Testis (tissue), 2 donors: ENCODE measurements at regions not wholly inside any gene's neighbourhood (a gene's known extent, or its start where the extent isn't known, plus 50 kb on each side); places are given as distances from the start of the nearest gene placed in this dataset.
"Not testable (repeated sequence)": the region's sequence is repeated elsewhere in the genome, so short reads cannot be mapped to it uniquely, and the experiment has no call there.

ENCODE experiments used
- DNase-seq: peaks from one replicate; pipeline ENCODE4 v3.0.0-alpha.2; 2019
- H3K27ac ChIP-seq, 2 donors: fragments of 200-600 bp; sonication (generic); one replicate each; pipeline ENCODE4 v1.5.1; 2019
- H3K27me3 ChIP-seq: fragments of 200-600 bp; sonication (generic); one replicate; pipeline ENCODE4 v1.5.1; 2019
- H3K36me3 ChIP-seq: fragments of 200-600 bp; sonication (generic); one replicate; pipeline ENCODE4 v1.5.1; 2017; ENCODE audit warnings: low read depth; ENCODE audit errors: missing control alignments
- H3K4me1 ChIP-seq: fragments of 200-600 bp; sonication (generic); one replicate; pipeline ENCODE4 v1.5.1; 2019
- H3K4me3 ChIP-seq, 2 donors: fragments of 200-600 bp; sonication (generic); one replicate each; pipeline ENCODE4 v1.5.1; 2017 to 2019
- H3K9me3 ChIP-seq: fragments of 200-600 bp; sonication (generic); one replicate; pipeline ENCODE4 v1.5.1; 2017
- POLR2A ChIP-seq: fragments of 450-650 bp; IDR thresholded peaks from one replicate; pipeline ENCODE4 v1.6.1; 2017; ENCODE audit warnings: antibody characterized with exemption, mild to moderate bottlenecking, moderate library complexity
- WGBS, 2 donors: methylation state at CpG; one replicate each; pipeline ENCODE4 v1.1.5; 2018; 5-methylcytosine and 5-hydroxymethylcytosine counted together
- intact Hi-C: fragments of 100-400 bp; cut with DNase I; formaldehyde crosslinking; loops from one replicate; pipeline ENCODE4 v1.15.1; 2023; ENCODE audit warnings: low total_unique reads
- TF ChIP-seq, protein P1 (sequence below), 3 experiments: fragments of 450-650 bp in 2 of 3; fragments of 200-600 bp in 1 of 3; sonication (generic) in 1 of 3; IDR thresholded peaks; one replicate each; pipeline ENCODE4 v1.5.1; 2016 to 2019; ENCODE audit warnings: antibody characterized with exemption in 3 of 3, mild to moderate bottlenecking in 2 of 3, moderate library complexity in 1 of 3

DNA sequence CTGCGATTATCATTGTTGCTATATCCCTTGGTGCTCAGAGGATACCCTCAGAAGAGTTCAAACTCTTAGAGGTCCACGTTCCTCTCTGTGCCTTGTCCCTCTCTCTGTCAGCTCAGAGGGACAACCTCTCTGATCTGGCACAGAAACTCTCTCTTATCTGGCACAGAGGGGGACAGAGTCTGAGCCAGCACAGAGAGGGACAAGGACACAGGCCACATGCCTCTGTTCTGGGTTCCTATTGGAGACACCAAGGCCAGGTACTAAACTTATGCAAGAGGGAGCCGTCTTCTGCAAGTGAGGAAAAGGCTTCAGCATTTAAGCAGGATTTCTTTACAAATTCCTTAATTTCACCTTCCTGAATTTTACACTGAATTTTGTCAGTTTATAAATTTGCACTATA, 565.2 kb downstream of the TOX3 start:
- Histone ChIP-seq H3K27ac (no peak overlapping the region), H3K4me3 (no peak overlapping the region), H3K27me3 (no peaks in the 10 kb centered on the region), H3K4me1 (no peaks in the 10 kb centered on the region), H3K36me3 (no peaks in the 10 kb centered on the region), H3K9me3 (no peaks in the 10 kb centered on the region)
- DNase-seq = no peak
- TF ChIP-seq, protein P1, sequence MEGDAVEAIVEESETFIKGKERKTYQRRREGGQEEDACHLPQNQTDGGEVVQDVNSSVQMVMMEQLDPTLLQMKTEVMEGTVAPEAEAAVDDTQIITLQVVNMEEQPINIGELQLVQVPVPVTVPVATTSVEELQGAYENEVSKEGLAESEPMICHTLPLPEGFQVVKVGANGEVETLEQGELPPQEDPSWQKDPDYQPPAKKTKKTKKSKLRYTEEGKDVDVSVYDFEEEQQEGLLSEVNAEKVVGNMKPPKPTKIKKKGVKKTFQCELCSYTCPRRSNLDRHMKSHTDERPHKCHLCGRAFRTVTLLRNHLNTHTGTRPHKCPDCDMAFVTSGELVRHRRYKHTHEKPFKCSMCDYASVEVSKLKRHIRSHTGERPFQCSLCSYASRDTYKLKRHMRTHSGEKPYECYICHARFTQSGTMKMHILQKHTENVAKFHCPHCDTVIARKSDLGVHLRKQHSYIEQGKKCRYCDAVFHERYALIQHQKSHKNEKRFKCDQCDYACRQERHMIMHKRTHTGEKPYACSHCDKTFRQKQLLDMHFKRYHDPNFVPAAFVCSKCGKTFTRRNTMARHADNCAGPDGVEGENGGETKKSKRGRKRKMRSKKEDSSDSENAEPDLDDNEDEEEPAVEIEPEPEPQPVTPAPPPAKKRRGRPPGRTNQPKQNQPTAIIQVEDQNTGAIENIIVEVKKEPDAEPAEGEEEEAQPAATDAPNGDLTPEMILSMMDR (IDR thresholded peaks at IDR 0.05) = no peak
- no peak for TF ChIP-seq POLR2A
- WGBS, 2 donors = 55 to 79% methylated on average over 3 of the region's 3 CpGs
- intact Hi-C loops = no loop called here

GRCh38 chr16:51977506-51977905, 569.4 kb downstream of the TOX3 start:
- not testable (repeated sequence) for H3K27ac ChIP-seq, DNase-seq, H3K4me3 ChIP-seq, H3K36me3 ChIP-seq, H3K27me3 ChIP-seq, H3K4me1 ChIP-seq, H3K9me3 ChIP-seq
- 93 to 97% methylated on average over 2 of the region's 2 CpGs for WGBS, 2 donors
- intact Hi-C loops = loop anchor here (10.0 kb wide), 1 partner anchor 573 kb away; no protein-coding TSS in a partner anchor

- intact Hi-C loops = loop anchor here (10.0 kb wide), 1 partner anchor 566 kb away; no protein-coding TSS in a partner anchor
- H3K4me1 ChIP-seq = no peaks in the 10 kb centered on the region
- 34 to 41% methylated on average over 4 of the region's 4 CpGs for WGBS, 2 donors
- H3K27ac ChIP-seq = no peak overlapping the region
- DNase-seq = peak; percentile 31
- no peaks in the 10 kb centered on the region for H3K36me3 ChIP-seq
- H3K4me3 ChIP-seq = no peak overlapping the region
- H3K27me3 ChIP-seq = no peaks in the 10 kb centered on the region
- TF ChIP-seq POLR2A = no peak
- TF ChIP-seq, protein P1 (IDR thresholded peaks at IDR 0.05) = peak in 1 of 3 experiments; percentile 31
- H3K9me3 ChIP-seq = no peaks in the 10 kb centered on the region
These were observed 575.8 kb downstream of the TOX3 start for GRCh38 chr16:51971184-51971583.

DNA sequence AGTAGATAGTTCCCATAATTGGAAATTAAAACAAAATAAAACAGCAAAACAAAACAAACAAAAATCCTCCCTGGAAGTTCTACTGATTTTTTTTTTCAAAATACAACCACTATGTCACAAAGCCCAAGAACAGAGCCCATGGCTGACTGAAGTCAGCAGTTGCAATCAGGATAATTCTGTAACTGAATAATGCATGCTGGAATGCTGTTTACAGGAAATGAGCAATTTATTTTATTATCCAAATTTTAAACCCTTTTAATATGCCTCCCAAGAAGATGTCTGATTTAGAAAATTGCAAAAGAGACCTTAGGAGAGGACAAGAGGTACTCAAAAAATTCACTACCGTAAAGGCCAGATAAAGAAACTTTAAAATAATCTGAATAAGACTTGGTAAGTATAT, 578.2 kb downstream of the TOX3 start:
- WGBS, 2 donors = 44 to 55% methylated on average over 1 of the region's 1 CpG

DNA sequence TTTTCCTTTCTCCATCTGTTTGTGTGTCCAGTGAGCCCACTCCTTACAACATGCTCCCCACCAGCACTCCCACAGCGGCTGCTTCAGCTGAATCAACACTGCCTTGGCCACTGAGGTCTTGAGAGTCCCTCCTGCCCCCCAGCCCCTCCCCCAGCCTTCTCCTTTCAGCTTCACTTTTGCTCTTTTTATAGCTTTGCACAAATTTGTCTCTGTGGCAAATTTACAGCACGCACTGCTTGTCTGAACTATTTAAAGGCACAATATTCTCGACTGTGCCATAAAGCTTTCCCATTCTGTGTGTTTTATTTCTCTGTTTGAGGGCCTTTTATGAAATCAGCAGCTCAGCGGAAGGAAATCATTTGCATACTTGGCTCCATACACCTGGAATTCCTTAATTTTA, 579.3 kb downstream of the TOX3 start:
- TF ChIP-seq, protein P1 (IDR thresholded peaks at IDR 0.05) = no peak
- TF ChIP-seq POLR2A = no peak
- Histone ChIP-seq H3K27ac (no peak overlapping the region), H3K27me3 (no peaks in the 10 kb centered on the region), H3K4me3 (no peak overlapping the region), H3K36me3 (no peaks in the 10 kb centered on the region), H3K9me3 (no peaks in the 10 kb centered on the region), H3K4me1 (no peaks in the 10 kb centered on the region)
- 68 to 76% methylated on average over 4 of the region's 4 CpGs for WGBS, 2 donors
- intact Hi-C loops = no loop called here
- DNase-seq = no peak

More for the DNA sequence above, 578.2 kb downstream of the TOX3 start:
- DNase-seq = no peak
- no peak for TF ChIP-seq POLR2A
- TF ChIP-seq, protein P1 (IDR thresholded peaks at IDR 0.05) = no peak
- no peaks in the 10 kb centered on the region for H3K36me3 ChIP-seq
- no peak overlapping the region for H3K27ac ChIP-seq
- no peaks in the 10 kb centered on the region for H3K4me1 ChIP-seq
- intact Hi-C loops = no loop called here
- H3K4me3 ChIP-seq = no peak overlapping the region
- no peaks in the 10 kb centered on the region for H3K9me3 ChIP-seq
- H3K27me3 ChIP-seq = no peaks in the 10 kb centered on the region
